GM21619 (cell line): ENCODE measurements at regions not wholly inside any gene's neighbourhood (a gene's known extent, or its start where the extent isn't known, plus 50 kb on each side); places are given as distances from the start of the nearest gene placed in this dataset.
"Not testable (repeated sequence)": the region's sequence is repeated elsewhere in the genome, so short reads cannot be mapped to it uniquely, and the experiment has no call there.

Experiments
- ATAC-seq: cut with Tn5 transposase; IDR thresholded peaks from one replicate; pipeline ENCODE4 v1.9.1; 2021; ENCODE audit not compliant: unreplicated experiment

- ATAC-seq: not testable (repeated sequence)
Observed at GRCh38 chr1:120282744-120283464, 106.6 kb upstream of the SEC22B start.

GRCh38 chr1:120278259-120278610 is 101.9 kb upstream of the SEC22B start:
- not testable (repeated sequence) for ATAC-seq

- ATAC-seq: not testable (repeated sequence)
Observed at GRCh38 chr1:120277428-120278258, 101.3 kb upstream of the SEC22B start.

- ATAC-seq: not testable (repeated sequence)
Observed at GRCh38 chr1:120276710-120277109, 100.4 kb upstream of the SEC22B start.

GRCh38 chr1:120274438-120274837 is 98.1 kb upstream of the SEC22B start:
- ATAC-seq: not testable (repeated sequence)

- not testable (repeated sequence) for ATAC-seq
Observed at GRCh38 chr1:120273363-120273762, 97.0 kb upstream of the SEC22B start.

GRCh38 chr1:120272242-120272641 is 95.9 kb upstream of the SEC22B start:
- ATAC-seq: not testable (repeated sequence)

GRCh38 chr1:120271561-120272221 is 95.4 kb upstream of the SEC22B start:
- ATAC-seq: not testable (repeated sequence)

- ATAC-seq: not testable (repeated sequence)
Observed at GRCh38 chr1:120267894-120268551, 91.7 kb upstream of the SEC22B start.

- not testable (repeated sequence) for ATAC-seq
Observed at GRCh38 chr1:120264564-120264963, 88.2 kb upstream of the SEC22B start.

GRCh38 chr1:120262791-120263751 is 86.8 kb upstream of the SEC22B start:
- ATAC-seq: not testable (repeated sequence)

- not testable (repeated sequence) for ATAC-seq
Observed at GRCh38 chr1:120257778-120258105, 81.4 kb upstream of the SEC22B start.

- ATAC-seq: not testable (repeated sequence)
Observed at GRCh38 chr1:120257064-120257777, 80.9 kb upstream of the SEC22B start.

GRCh38 chr1:120250756-120251155 is 74.4 kb upstream of the SEC22B start:
- ATAC-seq: not testable (repeated sequence)

- not testable (repeated sequence) for ATAC-seq
Observed at GRCh38 chr1:120248726-120249427, 72.6 kb upstream of the SEC22B start.

- not testable (repeated sequence) for ATAC-seq
Observed at GRCh38 chr1:120248203-120248602, 71.9 kb upstream of the SEC22B start.

GRCh38 chr1:120243867-120244266 is 67.5 kb upstream of the SEC22B start:
- ATAC-seq: not testable (repeated sequence)

GRCh38 chr1:120242582-120242981 is 66.3 kb upstream of the SEC22B start:
- ATAC-seq: not testable (repeated sequence)

- ATAC-seq: not testable (repeated sequence)
Observed at GRCh38 chr1:120241868-120242267, 65.5 kb upstream of the SEC22B start.
